SKM-1 (cell line): ENCODE measurements at regions not wholly inside any gene's neighbourhood (a gene's known extent, or its start where the extent isn't known, plus 50 kb on each side); places are given as distances from the start of the nearest gene placed in this dataset.

Source experiments
- DNase-seq: peaks from one replicate; lab custom pipeline; 2025; ENCODE audit not compliant: unreplicated experiment; lab: John Stamatoyannopoulos, UW

GRCh38 chr6:170022827-170023619 lies 267.9 kb downstream of the DLL1 start:
- no peak for DNase-seq

- DNase-seq: no peak
These were observed 268.6 kb downstream of the DLL1 start for GRCh38 chr6:170022291-170022722.

GRCh38 chr6:170021579-170021978 lies 269.3 kb downstream of the DLL1 start:
- no peak for DNase-seq

- no peak for DNase-seq
These were observed 268.6 kb downstream of the ERMARD start for GRCh38 chr6:170019818-170020583.

GRCh38 chr6:170018936-170019817 lies 267.8 kb downstream of the ERMARD start:
- DNase-seq: no peak

- DNase-seq: no peak
These were observed 267.1 kb downstream of the ERMARD start for GRCh38 chr6:170018422-170018935.

- no peak for DNase-seq
These were observed 266.3 kb downstream of the ERMARD start for GRCh38 chr6:170017603-170018320.

- DNase-seq: no peak
These were observed 262.4 kb downstream of the ERMARD start for GRCh38 chr6:170013815-170014214.

GRCh38 chr6:170012037-170012330 lies 260.6 kb downstream of the ERMARD start:
- no peak for DNase-seq

GRCh38 chr6:170011204-170012036 lies 260.0 kb downstream of the ERMARD start:
- no peak for DNase-seq

- no peak for DNase-seq
These were observed 259.3 kb downstream of the ERMARD start for GRCh38 chr6:170010665-170011203.

- DNase-seq: no peak
These were observed 256.9 kb downstream of the ERMARD start for GRCh38 chr6:170008294-170008785.

- DNase-seq: no peak
These were observed 256.3 kb downstream of the ERMARD start for GRCh38 chr6:170007468-170008293.

GRCh38 chr6:170006900-170007467 lies 255.6 kb downstream of the ERMARD start:
- DNase-seq: no peak

GRCh38 chr6:170006071-170006899 lies 254.9 kb downstream of the ERMARD start:
- DNase-seq: no peak

- DNase-seq: no peak
These were observed 254.2 kb downstream of the ERMARD start for GRCh38 chr6:170005665-170006064.

GRCh38 chr6:170004585-170005210 lies 253.3 kb downstream of the ERMARD start:
- DNase-seq: no peak
